Suppressor macrophage treated with lipopolysaccharide for 4 hours (primary cell): ENCODE measurements at regions not wholly inside any gene's neighbourhood (a gene's known extent, or its start where the extent isn't known, plus 50 kb on each side); places are given as distances from the start of the nearest gene placed in this dataset.
"Not testable (repeated sequence)": the region's sequence is repeated elsewhere in the genome, so short reads cannot be mapped to it uniquely, and the experiment has no call there.

Experiments
- DNase-seq: peaks from one replicate; pipeline ENCODE4 v3.0.0-alpha.2; 2020

- no peak for DNase-seq
Observed at GRCh38 chr13:109312399-109312798, 474.0 kb downstream of the IRS2 start.

- not testable (repeated sequence) for DNase-seq
Observed at GRCh38 chr13:109311431-109311976, 474.9 kb downstream of the IRS2 start.

GRCh38 chr13:109309625-109310363, 476.6 kb downstream of the IRS2 start:
- DNase-seq: no peak

GRCh38 chr13:109307027-109307426, 479.4 kb downstream of the IRS2 start:
- DNase-seq: no peak

GRCh38 chr13:109301726-109302125, 484.7 kb downstream of the IRS2 start:
- no peak for DNase-seq

GRCh38 chr13:109301276-109301675, 485.1 kb downstream of the IRS2 start:
- no peak for DNase-seq

GRCh38 chr13:109297628-109298027, 488.8 kb downstream of the IRS2 start:
- no peak for DNase-seq

GRCh38 chr13:109293166-109293565, 493.2 kb downstream of the IRS2 start:
- no peak for DNase-seq

- DNase-seq: no peak
Observed at GRCh38 chr13:109288151-109288709, 498.2 kb downstream of the IRS2 start.

GRCh38 chr13:109287553-109287952, 498.8 kb downstream of the IRS2 start:
- DNase-seq: no peak

- no peak for DNase-seq
Observed at GRCh38 chr13:109285586-109285985, 500.8 kb downstream of the IRS2 start.

GRCh38 chr13:109281903-109282635, 504.3 kb downstream of the IRS2 start:
- DNase-seq: no peak

GRCh38 chr13:109281017-109281902, 505.1 kb downstream of the IRS2 start:
- DNase-seq: no peak

GRCh38 chr13:109276261-109276660, 510.1 kb downstream of the IRS2 start:
- no peak for DNase-seq

- no peak for DNase-seq
Observed at GRCh38 chr13:109275852-109276251, 510.5 kb downstream of the IRS2 start.

GRCh38 chr13:109275139-109275745, 511.1 kb downstream of the IRS2 start:
- no peak for DNase-seq

GRCh38 chr13:109274188-109274821, 512.1 kb downstream of the IRS2 start:
- DNase-seq: no peak

- no peak for DNase-seq
Observed at GRCh38 chr13:109273326-109273751, 513.0 kb downstream of the IRS2 start.

- DNase-seq: no peak
Observed at GRCh38 chr13:109272595-109273325, 513.6 kb downstream of the IRS2 start.

- DNase-seq: no peak
Observed at GRCh38 chr13:109271555-109272541, 514.5 kb downstream of the IRS2 start.
